ENCODE measurements at regions not wholly inside any gene's neighbourhood (a gene's known extent, or its start where the extent isn't known, plus 50 kb on each side); places are given as distances from the start of the nearest gene placed in this dataset.

DNA sequence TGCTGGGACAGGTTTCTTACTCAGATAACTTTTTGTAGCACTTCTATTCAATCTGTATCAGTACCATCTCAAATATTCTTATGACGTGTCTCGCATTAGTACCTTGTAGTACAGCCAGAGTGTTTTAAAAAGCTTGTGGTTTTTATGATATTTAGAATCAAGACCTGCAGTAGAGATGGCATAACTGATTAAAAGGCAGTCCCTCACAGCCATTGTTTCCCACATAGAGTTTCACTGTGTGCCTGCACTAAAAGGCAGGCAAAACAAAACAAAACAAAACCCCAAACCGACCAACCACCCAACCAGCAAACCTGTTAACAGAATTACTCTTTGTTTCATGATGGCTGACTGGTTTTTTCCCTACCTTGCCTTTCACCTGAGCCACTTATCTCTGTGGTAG, 221.3 kb upstream of the DGKB start:
- DNase-seq: no peak
- no peak overlapping the region for H2AFZ ChIP-seq (ENCODE audit: insufficient read depth, low read depth, low read length, poor library complexity, severe bottlenecking)
- no peak overlapping the region for H3K4me3 ChIP-seq (replicated peaks in 1 of 3; ENCODE audit: low read depth in 2 of 3, low read length in 3 of 3)
- H3K9me3 ChIP-seq (replicated peaks in 1 of 2; ENCODE audit: control insufficient read depth in 1 of 2, insufficient read depth in 1 of 2, low read length in 2 of 2): no peaks in the 10 kb centered on the region
- no peaks in the 10 kb centered on the region for H3K27me3 ChIP-seq (ENCODE audit: control insufficient read depth in 2 of 2, insufficient read depth in 2 of 2, low read length in 2 of 2)
- H3K36me3 ChIP-seq (replicated peaks in 1 of 2; ENCODE audit: control insufficient read depth in 1 of 2, insufficient read depth in 2 of 2, low read length in 2 of 2): no peaks in the 10 kb centered on the region
- H3K27me3 Mint-ChIP-seq (ENCODE audit: low read depth in 3 of 3): peaks cover 0 to 1% (median 0%) of the 10 kb centered on the region in 3 donors
- H3K4me2 ChIP-seq (replicated peaks; ENCODE audit: extremely low read depth, low read length, poor library complexity, severe bottlenecking): no peak overlapping the region
- H3K27ac Mint-ChIP-seq: no peak overlapping the region
- H3K4me1 Mint-ChIP-seq: no peaks in the 10 kb centered on the region
- no peaks in the 10 kb centered on the region for H4K20me1 ChIP-seq (ENCODE audit: insufficient read depth, low read length)
- no peaks in the 10 kb centered on the region for H3K4me1 ChIP-seq (ENCODE audit: control insufficient read depth in 1 of 2, insufficient read depth in 2 of 2, low read length in 2 of 2)
- no peak overlapping the region for H3K27ac ChIP-seq (ENCODE audit: low read depth in 1 of 2, low read length in 2 of 2)
- no peaks in the 10 kb centered on the region for H3K36me3 Mint-ChIP-seq
- no peak overlapping the region for H3K9ac ChIP-seq (ENCODE audit: insufficient read depth, low read length, poor library complexity, severe bottlenecking)
- WGBS (ENCODE audit: insufficient coverage): 20% methylated on average over 1 of the region's 3 CpGs
- peaks cover 2 to 8% (median 7%) of the 10 kb centered on the region in 7 donors for H3K9me3 Mint-ChIP-seq
- H3K4me3 Mint-ChIP-seq: no peak overlapping the region
- TF ChIP-seq, protein P1, sequence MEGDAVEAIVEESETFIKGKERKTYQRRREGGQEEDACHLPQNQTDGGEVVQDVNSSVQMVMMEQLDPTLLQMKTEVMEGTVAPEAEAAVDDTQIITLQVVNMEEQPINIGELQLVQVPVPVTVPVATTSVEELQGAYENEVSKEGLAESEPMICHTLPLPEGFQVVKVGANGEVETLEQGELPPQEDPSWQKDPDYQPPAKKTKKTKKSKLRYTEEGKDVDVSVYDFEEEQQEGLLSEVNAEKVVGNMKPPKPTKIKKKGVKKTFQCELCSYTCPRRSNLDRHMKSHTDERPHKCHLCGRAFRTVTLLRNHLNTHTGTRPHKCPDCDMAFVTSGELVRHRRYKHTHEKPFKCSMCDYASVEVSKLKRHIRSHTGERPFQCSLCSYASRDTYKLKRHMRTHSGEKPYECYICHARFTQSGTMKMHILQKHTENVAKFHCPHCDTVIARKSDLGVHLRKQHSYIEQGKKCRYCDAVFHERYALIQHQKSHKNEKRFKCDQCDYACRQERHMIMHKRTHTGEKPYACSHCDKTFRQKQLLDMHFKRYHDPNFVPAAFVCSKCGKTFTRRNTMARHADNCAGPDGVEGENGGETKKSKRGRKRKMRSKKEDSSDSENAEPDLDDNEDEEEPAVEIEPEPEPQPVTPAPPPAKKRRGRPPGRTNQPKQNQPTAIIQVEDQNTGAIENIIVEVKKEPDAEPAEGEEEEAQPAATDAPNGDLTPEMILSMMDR (IDR thresholded peaks at IDR 0.05): no peak
- H3K79me2 ChIP-seq (ENCODE audit: insufficient read depth, low read length): no peaks in the 10 kb centered on the region
- intact Hi-C loops (cut with micrococcal nuclease): no loop called here

DNA sequence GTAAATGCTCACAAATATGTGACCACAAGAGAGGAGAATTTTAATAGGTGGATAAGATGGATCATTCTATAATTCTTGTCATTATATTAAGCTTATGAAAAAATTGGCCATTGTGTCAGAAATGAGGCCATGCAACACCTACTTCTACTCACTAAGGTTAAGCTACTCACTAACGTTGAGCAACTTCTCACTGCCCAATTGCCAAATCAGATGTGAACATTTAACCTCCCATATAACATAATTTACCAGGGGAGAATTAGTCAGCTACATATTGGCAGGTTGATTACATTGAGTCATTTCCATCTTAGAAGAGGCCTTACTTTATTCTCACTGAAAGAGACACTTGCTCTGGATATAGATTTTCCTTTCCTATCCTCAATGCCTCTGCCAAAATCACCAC, 211.2 kb upstream of the DGKB start:
- no CpG with 5 or more reads among the region's 1 CpG for WGBS (ENCODE audit: insufficient coverage)
- TF ChIP-seq, protein P1 (IDR thresholded peaks at IDR 0.05): no peak
- H4K20me1 ChIP-seq (ENCODE audit: insufficient read depth, low read length): no peaks in the 10 kb centered on the region
- H3K27me3 ChIP-seq (ENCODE audit: control insufficient read depth in 2 of 2, insufficient read depth in 2 of 2, low read length in 2 of 2): no peaks in the 10 kb centered on the region
- Mint-ChIP-seq H3K27me3 (ENCODE audit: low read depth in 3 of 3) (no peaks in the 10 kb centered on the region), H3K36me3 (no peaks in the 10 kb centered on the region), H3K4me1 (no peaks in the 10 kb centered on the region), H3K27ac (peak overlapping the region in 1 of 7 donors; percentile 25), H3K9me3 (peaks cover 0 to 10% (median 3%) of the 10 kb centered on the region in 7 donors), H3K4me3 (no peak overlapping the region)
- H2AFZ ChIP-seq (ENCODE audit: insufficient read depth, low read depth, low read length, poor library complexity, severe bottlenecking): no peak overlapping the region
- H3K27ac ChIP-seq (ENCODE audit: low read depth in 1 of 2, low read length in 2 of 2): no peak overlapping the region
- H3K36me3 ChIP-seq (replicated peaks in 1 of 2; ENCODE audit: control insufficient read depth in 1 of 2, insufficient read depth in 2 of 2, low read length in 2 of 2): no peaks in the 10 kb centered on the region
- intact Hi-C loops (cut with micrococcal nuclease): no loop called here
- H3K4me2 ChIP-seq (replicated peaks; ENCODE audit: extremely low read depth, low read length, poor library complexity, severe bottlenecking): no peak overlapping the region
- DNase-seq: no peak
- H3K79me2 ChIP-seq (ENCODE audit: insufficient read depth, low read length): no peaks in the 10 kb centered on the region
- no peak overlapping the region for H3K4me3 ChIP-seq (replicated peaks in 1 of 3; ENCODE audit: low read depth in 2 of 3, low read length in 3 of 3)
- H3K4me1 ChIP-seq (ENCODE audit: control insufficient read depth in 1 of 2, insufficient read depth in 2 of 2, low read length in 2 of 2): no peaks in the 10 kb centered on the region
- H3K9ac ChIP-seq (ENCODE audit: insufficient read depth, low read length, poor library complexity, severe bottlenecking): no peak overlapping the region
- peaks cover 0 to 20% of the 10 kb centered on the region in 2 donors for H3K9me3 ChIP-seq (replicated peaks in 1 of 2; ENCODE audit: control insufficient read depth in 1 of 2, insufficient read depth in 1 of 2, low read length in 2 of 2)

All from CD14-positive monocyte (primary cell).